Gastroesophageal sphincter (tissue), 3 donors: ENCODE measurements at regions not wholly inside any gene's neighbourhood (a gene's known extent, or its start where the extent isn't known, plus 50 kb on each side); places are given as distances from the start of the nearest gene placed in this dataset.

Source experiments
- CTCF ChIP-seq, 4 experiments: fragments of 200-600 bp in 2 of 4; fragments of 450-650 bp in 2 of 4; sonication (generic) in 1 of 4; IDR thresholded peaks; one replicate each; pipeline ENCODE4 v1.5.1; 2017 to 2019; ENCODE audit warnings: antibody characterized with exemption in 4 of 4, mild to moderate bottlenecking in 2 of 4, moderate library complexity in 2 of 4
- POLR2AphosphoS5 ChIP-seq: sonication (generic); formaldehyde crosslinking; IDR thresholded peaks from one replicate; pipeline ENCODE4 v1.6.1; 2017; ENCODE audit warnings: antibody characterized with exemption

- TF ChIP-seq CTCF (IDR thresholded peaks at IDR 0.05) (no peak), POLR2AphosphoS5 (no peak)
Measured at GRCh38 chr15:95680728-95681127, 649.8 kb upstream of the NR2F2 start.
